Activated B cell treated with CpG ODN at 0.5 μM for 24 hours (primary cell): ENCODE measurements at regions not wholly inside any gene's neighbourhood (a gene's known extent, or its start where the extent isn't known, plus 50 kb on each side); places are given as distances from the start of the nearest gene placed in this dataset.
"Not testable (repeated sequence)": the region's sequence is repeated elsewhere in the genome, so short reads cannot be mapped to it uniquely, and the experiment has no call there.

Experiments used
- ATAC-seq: fragments of 200-7000 bp; cut with Tn5 transposase; one replicate; pipeline ENCODE4 v1.10.0; 2021; ENCODE audit warnings: low read depth, mild to moderate bottlenecking, moderate library complexity
- CTCF ChIA-PET: fragments of 350-600 bp; sonication (Branson Sonifier 250); formaldehyde crosslinking; loops from one replicate; lab custom pipeline; 2021; ENCODE audit warnings: antibody characterized with exemption; lab: Charles Lee
- POLR2A ChIA-PET: fragments of 350-600 bp; sonication (Branson Sonifier 250); formaldehyde crosslinking; loops from one replicate; lab custom pipeline; 2021; ENCODE audit warnings: antibody characterized with exemption; lab: Charles Lee
- DNase-seq: peaks from one replicate; pipeline ENCODE4 v3.0.0; 2022
- H3K27ac Mint-ChIP-seq: one replicate; pipeline ENCODE4 v1.8.0; 2020; ENCODE audit warnings: mixed read lengths
- H3K27me3 Mint-ChIP-seq: one replicate; pipeline ENCODE4 v1.8.0; 2021; ENCODE audit warnings: mixed read lengths
- H3K36me3 Mint-ChIP-seq: one replicate; pipeline ENCODE4 v1.8.0; 2021; ENCODE audit warnings: low read depth, mixed read lengths
- H3K4me1 Mint-ChIP-seq: one replicate; pipeline ENCODE4 v1.8.0; 2021; ENCODE audit warnings: mixed read lengths
- H3K4me3 Mint-ChIP-seq: one replicate; pipeline ENCODE4 v1.8.0; 2020; ENCODE audit warnings: mild to moderate bottlenecking, mixed read lengths
- H3K9me3 Mint-ChIP-seq: one replicate; pipeline ENCODE4 v1.8.0; 2020; ENCODE audit warnings: mixed read lengths
- CTCF ChIP-seq: fragments of 200-600 bp; IDR thresholded peaks from one replicate; pipeline ENCODE4 v1.8.0; 2022; ENCODE audit warnings: antibody characterized with exemption, mild to moderate bottlenecking
- intact Hi-C: fragments of 100-400 bp; cut with micrococcal nuclease; formaldehyde crosslinking; loops from one replicate; pipeline ENCODE4 v1.15.1; 2024

- POLR2A ChIA-PET: no interaction called here
- no peaks in the 10 kb centered on the region for H3K36me3 Mint-ChIP-seq
- ATAC-seq: no peak
- H3K9me3 Mint-ChIP-seq: peaks cover 14% of the 10 kb centered on the region
- H3K27me3 Mint-ChIP-seq: peaks cover 21% of the 10 kb centered on the region
- H3K4me3 Mint-ChIP-seq: no peak overlapping the region
- CTCF ChIA-PET: no interaction called here
- DNase-seq: no peak
- intact Hi-C loops: no loop called here
- TF ChIP-seq CTCF: no peak
- peaks cover 7% of the 10 kb centered on the region for H3K4me1 Mint-ChIP-seq
- H3K27ac Mint-ChIP-seq: no peak overlapping the region
These were observed 136.1 kb upstream of the SULF2 start for GRCh38 chr20:47921408-47921807.

- Mint-ChIP-seq H3K9me3 (peaks cover 19% of the 10 kb centered on the region), H3K27ac (no peak overlapping the region), H3K4me3 (no peak overlapping the region), H3K4me1 (peaks cover 7% of the 10 kb centered on the region), H3K36me3 (no peaks in the 10 kb centered on the region), H3K27me3 (peaks cover 21% of the 10 kb centered on the region)
- no peak for DNase-seq
- ChIA-PET POLR2A (no interaction called here), CTCF (no interaction called here)
- intact Hi-C loops: no loop called here
- TF ChIP-seq CTCF: no peak
- no peak for ATAC-seq
These were observed 132.3 kb upstream of the SULF2 start for GRCh38 chr20:47917549-47918070.

- peaks cover 19% of the 10 kb centered on the region for H3K9me3 Mint-ChIP-seq
- DNase-seq (no peak), ATAC-seq (no peak)
- H3K36me3 Mint-ChIP-seq: no peaks in the 10 kb centered on the region
- H3K4me3 Mint-ChIP-seq: no peak overlapping the region
- intact Hi-C loops: no loop called here
- no peak overlapping the region for H3K27ac Mint-ChIP-seq
- H3K4me1 Mint-ChIP-seq: peaks cover 7% of the 10 kb centered on the region
- POLR2A ChIA-PET: no interaction called here
- no peak for TF ChIP-seq CTCF
- peaks cover 11% of the 10 kb centered on the region for H3K27me3 Mint-ChIP-seq
- CTCF ChIA-PET: no interaction called here
These were observed 130.2 kb upstream of the SULF2 start for GRCh38 chr20:47915495-47915894.

- ChIA-PET CTCF (no interaction called here), POLR2A (no interaction called here)
- ATAC-seq: no peak
- H3K9me3 Mint-ChIP-seq: peaks cover 19% of the 10 kb centered on the region
- H3K36me3 Mint-ChIP-seq: no peaks in the 10 kb centered on the region
- intact Hi-C loops: no loop called here
- DNase-seq: no peak
- H3K4me1 Mint-ChIP-seq: peaks cover 7% of the 10 kb centered on the region
- H3K27me3 Mint-ChIP-seq: peaks cover 11% of the 10 kb centered on the region
- TF ChIP-seq CTCF: no peak
- no peak overlapping the region for H3K4me3 Mint-ChIP-seq
- no peak overlapping the region for H3K27ac Mint-ChIP-seq
These were observed 129.5 kb upstream of the SULF2 start for GRCh38 chr20:47914792-47915191.

- intact Hi-C loops, CTCF ChIA-PET, H3K4me1 Mint-ChIP-seq, H3K27me3 Mint-ChIP-seq, ATAC-seq, POLR2A ChIA-PET, H3K4me3 Mint-ChIP-seq, H3K27ac Mint-ChIP-seq, DNase-seq, H3K36me3 Mint-ChIP-seq: not testable (repeated sequence)
- H3K9me3 Mint-ChIP-seq: peaks cover 15% of the 10 kb centered on the region
These were observed 127.7 kb upstream of the SULF2 start for GRCh38 chr20:47912786-47913501.

GRCh38 chr20:47912165-47912564 is 126.9 kb upstream of the SULF2 start:
- DNase-seq, H3K4me1 Mint-ChIP-seq, ATAC-seq, H3K36me3 Mint-ChIP-seq, H3K4me3 Mint-ChIP-seq, intact Hi-C loops, POLR2A ChIA-PET, CTCF ChIA-PET, H3K9me3 Mint-ChIP-seq, H3K27ac Mint-ChIP-seq: not testable (repeated sequence)
- H3K27me3 Mint-ChIP-seq: peaks cover 12% of the 10 kb centered on the region

GRCh38 chr20:47909696-47910369 is 124.6 kb upstream of the SULF2 start:
- intact Hi-C loops, POLR2A ChIA-PET, H3K4me1 Mint-ChIP-seq, ATAC-seq, DNase-seq, CTCF ChIA-PET, H3K9me3 Mint-ChIP-seq, H3K36me3 Mint-ChIP-seq, H3K27ac Mint-ChIP-seq, H3K4me3 Mint-ChIP-seq: not testable (repeated sequence)
- H3K27me3 Mint-ChIP-seq: peaks cover 14% of the 10 kb centered on the region

GRCh38 chr20:47908361-47909035 is 123.2 kb upstream of the SULF2 start:
- intact Hi-C loops, H3K4me3 Mint-ChIP-seq, POLR2A ChIA-PET, ATAC-seq, H3K4me1 Mint-ChIP-seq, CTCF ChIA-PET, H3K9me3 Mint-ChIP-seq, DNase-seq, H3K27ac Mint-ChIP-seq, H3K36me3 Mint-ChIP-seq: not testable (repeated sequence)
- H3K27me3 Mint-ChIP-seq: peaks cover 14% of the 10 kb centered on the region
